ENCODE measurements at regions not wholly inside any gene's neighbourhood (a gene's known extent, or its start where the extent isn't known, plus 50 kb on each side); places are given as distances from the start of the nearest gene placed in this dataset.

- Histone ChIP-seq H3K27me3 (ENCODE audit: insufficient read depth, low read depth, severe bottlenecking) (no peaks in the 10 kb centered on the region), H3K9me3 (ENCODE audit: severe bottlenecking) (no peaks in the 10 kb centered on the region), H3K36me3 (no peaks in the 10 kb centered on the region), H3K4me3 (ENCODE audit: low read depth, low read length) (no peak overlapping the region), H3K27ac (no peak overlapping the region)
- TF ChIP-seq, protein P1, sequence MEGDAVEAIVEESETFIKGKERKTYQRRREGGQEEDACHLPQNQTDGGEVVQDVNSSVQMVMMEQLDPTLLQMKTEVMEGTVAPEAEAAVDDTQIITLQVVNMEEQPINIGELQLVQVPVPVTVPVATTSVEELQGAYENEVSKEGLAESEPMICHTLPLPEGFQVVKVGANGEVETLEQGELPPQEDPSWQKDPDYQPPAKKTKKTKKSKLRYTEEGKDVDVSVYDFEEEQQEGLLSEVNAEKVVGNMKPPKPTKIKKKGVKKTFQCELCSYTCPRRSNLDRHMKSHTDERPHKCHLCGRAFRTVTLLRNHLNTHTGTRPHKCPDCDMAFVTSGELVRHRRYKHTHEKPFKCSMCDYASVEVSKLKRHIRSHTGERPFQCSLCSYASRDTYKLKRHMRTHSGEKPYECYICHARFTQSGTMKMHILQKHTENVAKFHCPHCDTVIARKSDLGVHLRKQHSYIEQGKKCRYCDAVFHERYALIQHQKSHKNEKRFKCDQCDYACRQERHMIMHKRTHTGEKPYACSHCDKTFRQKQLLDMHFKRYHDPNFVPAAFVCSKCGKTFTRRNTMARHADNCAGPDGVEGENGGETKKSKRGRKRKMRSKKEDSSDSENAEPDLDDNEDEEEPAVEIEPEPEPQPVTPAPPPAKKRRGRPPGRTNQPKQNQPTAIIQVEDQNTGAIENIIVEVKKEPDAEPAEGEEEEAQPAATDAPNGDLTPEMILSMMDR (IDR thresholded peaks at IDR 0.05; ENCODE audit: low read depth, low read length): no peak
- no peak for DNase-seq
These were observed 83.9 kb upstream of the CDIN1 start for GRCh38 chr15:36495456-36495991.

GRCh38 chr15:36497901-36498300 is 81.5 kb upstream of the CDIN1 start:
- no peaks in the 10 kb centered on the region for H3K9me3 ChIP-seq (ENCODE audit: severe bottlenecking)
- no peak overlapping the region for H3K4me3 ChIP-seq (ENCODE audit: low read depth, low read length)
- DNase-seq: no peak
- H3K36me3 ChIP-seq: no peaks in the 10 kb centered on the region
- H3K27me3 ChIP-seq (ENCODE audit: insufficient read depth, low read depth, severe bottlenecking): no peaks in the 10 kb centered on the region
- no peak overlapping the region for H3K27ac ChIP-seq
- TF ChIP-seq, protein P1 (IDR thresholded peaks at IDR 0.05; ENCODE audit: low read depth, low read length): no peak

GRCh38 chr15:36498401-36498800 is 81.0 kb upstream of the CDIN1 start:
- TF ChIP-seq, protein P1 (IDR thresholded peaks at IDR 0.05; ENCODE audit: low read depth, low read length): no peak
- H3K4me3 ChIP-seq (ENCODE audit: low read depth, low read length): no peak overlapping the region
- H3K27me3 ChIP-seq (ENCODE audit: insufficient read depth, low read depth, severe bottlenecking): no peaks in the 10 kb centered on the region
- H3K27ac ChIP-seq: no peak overlapping the region
- DNase-seq: no peak
- H3K36me3 ChIP-seq: no peaks in the 10 kb centered on the region
- H3K9me3 ChIP-seq (ENCODE audit: severe bottlenecking): no peaks in the 10 kb centered on the region

- no peaks in the 10 kb centered on the region for H3K36me3 ChIP-seq
- no peaks in the 10 kb centered on the region for H3K27me3 ChIP-seq (ENCODE audit: insufficient read depth, low read depth, severe bottlenecking)
- H3K9me3 ChIP-seq (ENCODE audit: severe bottlenecking): no peaks in the 10 kb centered on the region
- no peak overlapping the region for H3K4me3 ChIP-seq (ENCODE audit: low read depth, low read length)
- H3K27ac ChIP-seq: no peak overlapping the region
- TF ChIP-seq, protein P1 (IDR thresholded peaks at IDR 0.05; ENCODE audit: low read depth, low read length): no peak
- DNase-seq: no peak
These were observed 80.5 kb upstream of the CDIN1 start for GRCh38 chr15:36498916-36499315.

- TF ChIP-seq, protein P1 (IDR thresholded peaks at IDR 0.05; ENCODE audit: low read depth, low read length): no peak
- Histone ChIP-seq H3K27ac (no peak overlapping the region), H3K9me3 (ENCODE audit: severe bottlenecking) (no peaks in the 10 kb centered on the region), H3K36me3 (no peaks in the 10 kb centered on the region), H3K27me3 (ENCODE audit: insufficient read depth, low read depth, severe bottlenecking) (no peaks in the 10 kb centered on the region), H3K4me3 (ENCODE audit: low read depth, low read length) (no peak overlapping the region)
- no peak for DNase-seq
These were observed 79.7 kb upstream of the CDIN1 start for GRCh38 chr15:36499412-36500389.
